Panc1 (cell line): ENCODE measurements at regions not wholly inside any gene's neighbourhood (a gene's known extent, or its start where the extent isn't known, plus 50 kb on each side); places are given as distances from the start of the nearest gene placed in this dataset.

Experiments used
- ATAC-seq: fragments of 200-7000 bp; cut with Tn5 transposase; 2 replicates; pipeline ENCODE4 v1.9.1; 2020; ENCODE audit warnings: mild to moderate bottlenecking, moderate library complexity
- BruUV-seq: library from RNA; stranded (reverse); fragments of 400-500 nt; replicated peaks from 2 replicates; lab custom pipeline; 2021; lab: Mats Ljungman, UMichigan
- CTCF ChIA-PET: fragments of 300-600 bp; sonication (Branson Sonifier 250); formaldehyde crosslinking; loops from one replicate; lab custom pipeline; 2022; ENCODE audit warnings: antibody characterized with exemption; lab: Charles Lee
- POLR2A ChIA-PET: fragments of 300-600 bp; sonication (Branson Sonifier 250); formaldehyde crosslinking; loops from one replicate; lab custom pipeline; 2022; ENCODE audit warnings: antibody characterized with exemption; lab: Charles Lee
- DNase-seq: peaks from one replicate; pipeline ENCODE4 v3.0.0-alpha.2; 2010; ENCODE audit warnings: low read depth, low spot score
- H3K27ac ChIP-seq: 2 replicates; pipeline ENCODE4 v1.5.1; 2011; ENCODE audit warnings: mild to moderate bottlenecking, low read length, inconsistent platforms
- H3K27me3 ChIP-seq: fragments of 200-500 bp; sonication (Bioruptor generic); 2 replicates; pipeline ENCODE4 v1.6.0; 2014; ENCODE audit warnings: low read length, inconsistent platforms; ENCODE audit not compliant: control insufficient read depth, insufficient read depth
- H3K36me3 ChIP-seq: fragments of 200-500 bp; sonication (Bioruptor generic); 2 replicates; pipeline ENCODE4 v1.5.1; 2014; ENCODE audit warnings: inconsistent platforms, mild to moderate bottlenecking, low read length, moderate library complexity; ENCODE audit not compliant: control insufficient read depth, insufficient read depth
- H3K4me1 ChIP-seq: 2 replicates; pipeline ENCODE4 v1.5.1; 2011; ENCODE audit warnings: inconsistent platforms, mild to moderate bottlenecking, low read length, moderate library complexity; ENCODE audit not compliant: control insufficient read depth, insufficient read depth
- H3K4me3 ChIP-seq, 2 experiments: 2 replicates each; pipeline ENCODE4 v1.5.1; 2011 to 2012; ENCODE audit warnings: low read depth in 2 of 2, low read length in 2 of 2, mild to moderate bottlenecking in 2 of 2, inconsistent platforms in 1 of 2, moderate library complexity in 1 of 2
- H3K9me3 ChIP-seq: fragments of 200-500 bp; sonication (Bioruptor generic); 2 replicates; pipeline ENCODE4 v1.5.1; 2014; ENCODE audit warnings: low read depth, mild to moderate bottlenecking, inconsistent platforms, low read length, moderate library complexity; ENCODE audit not compliant: control insufficient read depth, insufficient read depth
- POLR2AphosphoS5 ChIP-seq: IDR thresholded peaks from 2 replicates; pipeline ENCODE4 v1.6.1; 2012; ENCODE audit warnings: mild to moderate bottlenecking, low read depth, low read length, moderate library complexity
- SIN3A ChIP-seq: IDR thresholded peaks from 2 replicates; pipeline ENCODE4 v1.6.1; 2012; ENCODE audit warnings: low read depth, mild to moderate bottlenecking, low read length, moderate library complexity, borderline replicate concordance; ENCODE audit not compliant: insufficient read depth
- TCF7L2 ChIP-seq: IDR thresholded peaks from 2 replicates; pipeline ENCODE4 v1.6.1; 2011; ENCODE audit warnings: mild to moderate bottlenecking, low read depth, low read length, inconsistent platforms
- in situ Hi-C: cut with HindIII; loops from 2 replicates; pipeline ENCODE4 v1.10.0; 2016; ENCODE audit warnings: low sequenced_read_pairs, low pct_unique_long_range_greater_than_20kb
- intact Hi-C: fragments of 100-400 bp; cut with micrococcal nuclease; formaldehyde crosslinking; loops from one replicate; pipeline ENCODE4 v1.10.0; 2022; ENCODE audit not compliant: unreplicated experiment
- TF ChIP-seq, protein P1 (sequence below): fragments of 450-650 bp; IDR thresholded peaks from 2 replicates; pipeline ENCODE4 v1.5.1; 2017; ENCODE audit warnings: mild to moderate bottlenecking
- TF ChIP-seq, protein P2 (sequence below), 2 experiments: IDR thresholded peaks; 2 replicates each; pipeline ENCODE4 v1.6.1; 2011 to 2012; ENCODE audit warnings: low read depth in 2 of 2, control low read depth in 1 of 2, low read length in 1 of 2, mild to moderate bottlenecking in 1 of 2, moderate library complexity in 1 of 2; ENCODE audit not compliant: insufficient read depth in 1 of 2

DNA sequence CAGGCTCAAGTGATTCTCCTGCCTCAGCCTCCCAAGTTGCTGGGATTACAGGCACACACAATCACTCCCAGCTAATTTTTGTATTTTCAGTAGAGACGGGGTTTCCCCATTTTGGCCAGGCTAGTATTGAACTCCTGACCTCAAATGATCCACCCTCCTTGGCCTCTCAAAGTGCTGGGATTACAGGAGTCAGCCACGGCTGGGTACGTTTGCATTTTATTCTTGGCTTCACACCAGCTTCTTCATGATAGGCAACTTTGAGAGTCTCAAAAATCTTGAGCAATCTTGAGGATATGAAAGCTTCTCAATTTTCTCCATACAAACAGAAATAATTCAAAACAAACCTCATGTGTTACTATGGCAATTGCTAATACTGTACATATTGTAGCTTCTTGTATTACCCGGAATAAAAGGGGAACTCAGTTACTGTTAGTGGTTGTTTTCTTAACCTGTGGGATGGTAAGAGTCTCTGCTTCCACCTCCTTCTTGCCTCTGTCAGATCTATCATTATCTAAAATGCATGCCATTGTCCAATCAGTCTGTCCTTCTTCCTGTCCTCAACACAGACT, 102.9 kb upstream of the SYT4 start:
- ChIA-PET CTCF (no interaction called here), POLR2A (no interaction called here)
- no peaks in the 10 kb centered on the region for H3K4me1 ChIP-seq
- no peak overlapping the region for H3K4me3 ChIP-seq
- BruUV-seq: no TSS peak
- H3K27ac ChIP-seq: no peak overlapping the region
- in situ Hi-C loops (no loop called here), intact Hi-C loops (no loop called here)
- H3K9me3 ChIP-seq: no peaks in the 10 kb centered on the region
- H3K27me3 ChIP-seq: no peaks in the 10 kb centered on the region
- ATAC-seq: no peak
- no peaks in the 10 kb centered on the region for H3K36me3 ChIP-seq
- DNase-seq: no peak
- no peak for TF ChIP-seq SIN3A
- TF ChIP-seq, protein P1, sequence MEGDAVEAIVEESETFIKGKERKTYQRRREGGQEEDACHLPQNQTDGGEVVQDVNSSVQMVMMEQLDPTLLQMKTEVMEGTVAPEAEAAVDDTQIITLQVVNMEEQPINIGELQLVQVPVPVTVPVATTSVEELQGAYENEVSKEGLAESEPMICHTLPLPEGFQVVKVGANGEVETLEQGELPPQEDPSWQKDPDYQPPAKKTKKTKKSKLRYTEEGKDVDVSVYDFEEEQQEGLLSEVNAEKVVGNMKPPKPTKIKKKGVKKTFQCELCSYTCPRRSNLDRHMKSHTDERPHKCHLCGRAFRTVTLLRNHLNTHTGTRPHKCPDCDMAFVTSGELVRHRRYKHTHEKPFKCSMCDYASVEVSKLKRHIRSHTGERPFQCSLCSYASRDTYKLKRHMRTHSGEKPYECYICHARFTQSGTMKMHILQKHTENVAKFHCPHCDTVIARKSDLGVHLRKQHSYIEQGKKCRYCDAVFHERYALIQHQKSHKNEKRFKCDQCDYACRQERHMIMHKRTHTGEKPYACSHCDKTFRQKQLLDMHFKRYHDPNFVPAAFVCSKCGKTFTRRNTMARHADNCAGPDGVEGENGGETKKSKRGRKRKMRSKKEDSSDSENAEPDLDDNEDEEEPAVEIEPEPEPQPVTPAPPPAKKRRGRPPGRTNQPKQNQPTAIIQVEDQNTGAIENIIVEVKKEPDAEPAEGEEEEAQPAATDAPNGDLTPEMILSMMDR: no peak
- TF ChIP-seq POLR2AphosphoS5: no peak
- no peak for TF ChIP-seq TCF7L2
- TF ChIP-seq, protein P2, sequence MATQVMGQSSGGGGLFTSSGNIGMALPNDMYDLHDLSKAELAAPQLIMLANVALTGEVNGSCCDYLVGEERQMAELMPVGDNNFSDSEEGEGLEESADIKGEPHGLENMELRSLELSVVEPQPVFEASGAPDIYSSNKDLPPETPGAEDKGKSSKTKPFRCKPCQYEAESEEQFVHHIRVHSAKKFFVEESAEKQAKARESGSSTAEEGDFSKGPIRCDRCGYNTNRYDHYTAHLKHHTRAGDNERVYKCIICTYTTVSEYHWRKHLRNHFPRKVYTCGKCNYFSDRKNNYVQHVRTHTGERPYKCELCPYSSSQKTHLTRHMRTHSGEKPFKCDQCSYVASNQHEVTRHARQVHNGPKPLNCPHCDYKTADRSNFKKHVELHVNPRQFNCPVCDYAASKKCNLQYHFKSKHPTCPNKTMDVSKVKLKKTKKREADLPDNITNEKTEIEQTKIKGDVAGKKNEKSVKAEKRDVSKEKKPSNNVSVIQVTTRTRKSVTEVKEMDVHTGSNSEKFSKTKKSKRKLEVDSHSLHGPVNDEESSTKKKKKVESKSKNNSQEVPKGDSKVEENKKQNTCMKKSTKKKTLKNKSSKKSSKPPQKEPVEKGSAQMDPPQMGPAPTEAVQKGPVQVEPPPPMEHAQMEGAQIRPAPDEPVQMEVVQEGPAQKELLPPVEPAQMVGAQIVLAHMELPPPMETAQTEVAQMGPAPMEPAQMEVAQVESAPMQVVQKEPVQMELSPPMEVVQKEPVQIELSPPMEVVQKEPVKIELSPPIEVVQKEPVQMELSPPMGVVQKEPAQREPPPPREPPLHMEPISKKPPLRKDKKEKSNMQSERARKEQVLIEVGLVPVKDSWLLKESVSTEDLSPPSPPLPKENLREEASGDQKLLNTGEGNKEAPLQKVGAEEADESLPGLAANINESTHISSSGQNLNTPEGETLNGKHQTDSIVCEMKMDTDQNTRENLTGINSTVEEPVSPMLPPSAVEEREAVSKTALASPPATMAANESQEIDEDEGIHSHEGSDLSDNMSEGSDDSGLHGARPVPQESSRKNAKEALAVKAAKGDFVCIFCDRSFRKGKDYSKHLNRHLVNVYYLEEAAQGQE (IDR thresholded peaks at IDR 0.05; ENCODE audit: insufficient read depth in 1 of 2, low read depth in 2 of 2, low read length in 1 of 2): no peak

DNA sequence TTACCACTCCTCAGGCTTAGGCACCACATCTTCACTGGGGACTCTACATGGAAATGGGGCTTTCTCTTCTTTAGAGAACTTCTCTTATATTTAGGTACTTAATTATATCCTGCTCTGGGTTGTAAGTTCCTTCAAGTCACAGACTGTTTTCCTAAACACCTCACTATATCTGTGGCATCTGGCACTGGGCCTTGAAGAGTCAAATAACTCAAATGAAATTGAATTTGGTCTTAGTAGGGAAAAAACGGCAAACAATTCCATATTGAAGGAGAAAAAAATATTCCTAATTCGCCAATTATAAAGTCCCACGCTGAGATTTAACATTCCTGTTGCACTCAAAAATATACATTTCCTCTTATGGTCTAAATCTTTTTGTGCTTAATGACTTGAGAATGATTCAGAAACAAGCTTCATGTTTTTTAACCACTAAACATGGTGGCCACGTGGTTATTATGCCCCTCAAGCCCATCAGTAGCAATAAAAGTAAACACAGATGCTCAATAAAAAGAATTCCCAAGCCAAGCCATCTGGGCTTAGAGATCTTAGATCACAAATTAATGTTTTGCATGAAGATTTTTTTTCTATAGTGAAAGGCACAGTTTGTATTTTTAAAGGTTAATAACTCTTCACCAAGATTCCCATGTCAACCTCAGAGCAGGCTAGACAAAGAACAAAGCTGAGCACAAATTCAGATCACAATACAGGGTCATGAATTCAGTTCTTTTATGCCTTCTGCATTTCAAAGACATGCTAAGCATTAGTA, 105.5 kb upstream of the SYT4 start:
- in situ Hi-C loops: no loop called here
- H3K27me3 ChIP-seq: no peaks in the 10 kb centered on the region
- no peaks in the 10 kb centered on the region for H3K4me1 ChIP-seq
- ChIA-PET CTCF (no interaction called here), POLR2A (no interaction called here)
- no peak for ATAC-seq
- intact Hi-C loops: no loop called here
- no peak for TF ChIP-seq TCF7L2
- no peak for TF ChIP-seq SIN3A
- no peak for TF ChIP-seq POLR2AphosphoS5
- H3K4me3 ChIP-seq: no peak overlapping the region
- no peak for DNase-seq
- no peaks in the 10 kb centered on the region for H3K9me3 ChIP-seq
- no TSS peak for BruUV-seq
- H3K36me3 ChIP-seq: no peaks in the 10 kb centered on the region
- H3K27ac ChIP-seq: no peak overlapping the region

DNA sequence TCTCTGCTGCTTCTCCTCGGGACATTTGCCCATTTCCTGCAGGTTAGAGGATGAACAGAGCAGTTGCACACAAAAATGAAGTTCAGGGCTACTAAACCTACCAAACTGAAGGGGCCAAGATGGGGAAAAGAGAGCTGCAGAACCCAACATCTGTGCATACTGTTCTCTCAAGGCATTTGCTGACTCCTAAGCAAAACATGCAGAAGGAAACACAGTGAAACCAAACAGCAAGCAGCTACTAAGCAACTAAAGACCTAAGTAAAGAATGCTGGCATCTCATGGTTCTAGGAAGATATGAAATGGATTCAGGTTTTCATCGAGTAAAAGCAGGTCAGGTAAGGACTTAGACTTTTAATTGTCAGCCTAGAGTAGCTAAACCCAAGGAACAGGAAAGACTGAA, 111.9 kb upstream of the SYT4 start:
- TF ChIP-seq POLR2AphosphoS5 (no peak), SIN3A (no peak), TCF7L2 (no peak)
- TF ChIP-seq, protein P2 (IDR thresholded peaks at IDR 0.05; ENCODE audit: insufficient read depth in 1 of 2, low read depth in 2 of 2, low read length in 1 of 2): no peak
- TF ChIP-seq, protein P1: no peak
- Histone ChIP-seq H3K27ac (no peak overlapping the region), H3K27me3 (no peaks in the 10 kb centered on the region), H3K4me3 (no peak overlapping the region), H3K4me1 (no peaks in the 10 kb centered on the region), H3K36me3 (no peaks in the 10 kb centered on the region), H3K9me3 (no peaks in the 10 kb centered on the region)
- ChIA-PET CTCF (no interaction called here), POLR2A (no interaction called here)
- intact Hi-C loops: no loop called here
- ATAC-seq (no peak), DNase-seq (no peak)
- no TSS peak for BruUV-seq
- in situ Hi-C loops: no loop called here
